ENCODE measurements at regions not wholly inside any gene's neighbourhood (a gene's known extent, or its start where the extent isn't known, plus 50 kb on each side); places are given as distances from the start of the nearest gene placed in this dataset.

- no peak for TF ChIP-seq AFF4 (CRISPR knock-in tag; IDR thresholded peaks at IDR 0.05)
- TF ChIP-seq CHD2 (IDR thresholded peaks at IDR 0.05; ENCODE audit: low read depth, low read length): no peak
- no peak for TF ChIP-seq ZNF879 (CRISPR knock-in tag; IDR thresholded peaks at IDR 0.05)
- TF ChIP-seq JDP2 (CRISPR knock-in tag; IDR thresholded peaks at IDR 0.05; ENCODE audit: borderline replicate concordance): no peak
- TF ChIP-seq ZNF816 (CRISPR knock-in tag; IDR thresholded peaks at IDR 0.05; ENCODE audit: borderline replicate concordance): no peak
- TF ChIP-seq ZNF644 (CRISPR knock-in tag; IDR thresholded peaks at IDR 0.05; ENCODE audit: low read depth): peak; percentile 90
- no peak for TF ChIP-seq ZSCAN30 (CRISPR knock-in tag; IDR thresholded peaks at IDR 0.05)
- no peak for TF ChIP-seq MEIS2 (CRISPR knock-in tag; IDR thresholded peaks at IDR 0.05)
- no peak for TF ChIP-seq E2F5 (CRISPR knock-in tag; conservative IDR thresholded peaks at IDR 0.05)
- TF ChIP-seq HNF1B (CRISPR knock-in tag; IDR thresholded peaks at IDR 0.05): peak; percentile 78
- TF ChIP-seq KDM1A (CRISPR knock-in tag; IDR thresholded peaks at IDR 0.05): no peak
- TF ChIP-seq ZBTB38 (CRISPR knock-in tag; IDR thresholded peaks at IDR 0.05): peak; percentile 99
- TF ChIP-seq REXO4 (CRISPR knock-in tag; IDR thresholded peaks at IDR 0.05; ENCODE audit: borderline replicate concordance): no peak
- TF ChIP-seq ZNF280B (CRISPR knock-in tag; IDR thresholded peaks at IDR 0.05; ENCODE audit: borderline replicate concordance): no peak
- no peak for TF ChIP-seq ZNF256 (CRISPR knock-in tag; conservative IDR thresholded peaks at IDR 0.05)
- TF ChIP-seq PRDM4 (CRISPR knock-in tag; IDR thresholded peaks at IDR 0.05; ENCODE audit: borderline replicate concordance): no peak
- TF ChIP-seq NR2F2 (IDR thresholded peaks at IDR 0.05; ENCODE audit: borderline replicate concordance, low read depth): no peak
- no peak for TF ChIP-seq MBD4 (IDR thresholded peaks at IDR 0.05; ENCODE audit: borderline replicate concordance, low read length)
- TF ChIP-seq REPIN1 (CRISPR knock-in tag; IDR thresholded peaks at IDR 0.05; ENCODE audit: borderline replicate concordance, low read depth): no peak
- TF ChIP-seq ZNF460 (CRISPR knock-in tag; IDR thresholded peaks at IDR 0.05; ENCODE audit: borderline replicate concordance): no peak
- no peak for TF ChIP-seq NR2F6 (IDR thresholded peaks at IDR 0.05)
- no peak for TF ChIP-seq NR2F6 (CRISPR knock-in tag; IDR thresholded peaks at IDR 0.05)
- TF ChIP-seq RFXAP (CRISPR knock-in tag; IDR thresholded peaks at IDR 0.05; ENCODE audit: borderline replicate concordance): no peak
Measured at GRCh38 chr2:215498431-215498830, 62.6 kb upstream of the FN1 start (continued).

Data from HepG2 (cell line).